ENCODE measurements at regions not wholly inside any gene's neighbourhood (a gene's known extent, or its start where the extent isn't known, plus 50 kb on each side); places are given as distances from the start of the nearest gene placed in this dataset.
A peak's percentile ranks its signal among the peaks of the same experiment; 100 is the strongest.

- no peak for TF ChIP-seq IKZF1 (IDR thresholded peaks at IDR 0.05)
- TF ChIP-seq SNRNP70 (IDR thresholded peaks at IDR 0.05; ENCODE audit: low read depth, low read length), result no peak
- no peak for TF ChIP-seq ARNT (IDR thresholded peaks at IDR 0.05)
- TF ChIP-seq TOPORS (CRISPR knock-in tag; IDR thresholded peaks at IDR 0.05), result no peak
- TF ChIP-seq ZNF331 (CRISPR knock-in tag; IDR thresholded peaks at IDR 0.05), result peak; percentile 84
- TF ChIP-seq ZC3H4 (CRISPR knock-in tag; IDR thresholded peaks at IDR 0.05; ENCODE audit: borderline replicate concordance), result no peak
- no peak for TF ChIP-seq NFYC (CRISPR knock-in tag; IDR thresholded peaks at IDR 0.05)
- TF ChIP-seq KMT2A (CRISPR knock-in tag; IDR thresholded peaks at IDR 0.05), result no peak
- no peak for TF ChIP-seq ZNF773 (CRISPR knock-in tag; IDR thresholded peaks at IDR 0.05; ENCODE audit: borderline replicate concordance)
- no peak for TF ChIP-seq LRRFIP1 (CRISPR knock-in tag; conservative IDR thresholded peaks at IDR 0.05)
- TF ChIP-seq ZFP91 (CRISPR knock-in tag; IDR thresholded peaks at IDR 0.05; ENCODE audit: borderline replicate concordance), result no peak
- no peak for TF ChIP-seq BRF2 (CRISPR knock-in tag; IDR thresholded peaks at IDR 0.05)
- no peak for TF ChIP-seq ZNF512B (CRISPR knock-in tag; IDR thresholded peaks at IDR 0.05; ENCODE audit: borderline replicate concordance)
- TF ChIP-seq CCAR2 (optimal IDR thresholded peaks at IDR 0.05; ENCODE audit: low read depth, low read length), result no peak
- no peak for TF ChIP-seq ZNF557 (CRISPR knock-in tag; IDR thresholded peaks at IDR 0.05)
- no peak for TF ChIP-seq UBTF (CRISPR knock-in tag; IDR thresholded peaks at IDR 0.05)
- TF ChIP-seq ZMYM3 (CRISPR knock-in tag; IDR thresholded peaks at IDR 0.05), result peak; percentile 90
- TF ChIP-seq ZNF672 (CRISPR knock-in tag; IDR thresholded peaks at IDR 0.05), result no peak
- peak; percentile 30; the same call in 1 of the 2 replicates for TF ChIP-seq FOXA1 (IDR thresholded peaks at IDR 0.05)
- TF ChIP-seq FOXA1 (CRISPR knock-in tag; IDR thresholded peaks at IDR 0.05), result peak; percentile 87
These were observed 182.3 kb downstream of the MZT1 start (continued) for GRCh38 chr13:72545030-72545719.
